Hematopoietic multipotent progenitor cell treated with erythropoietin and hydrocortisone succinate and interleukin-3 and kit ligand, for 8 days (in vitro differentiated cells): ENCODE measurements at regions not wholly inside any gene's neighbourhood (a gene's known extent, or its start where the extent isn't known, plus 50 kb on each side); places are given as distances from the start of the nearest gene placed in this dataset.

Experiments used
- DNase-seq: peaks from one replicate; pipeline ENCODE4 v3.0.0-alpha.2; 2015

DNA sequence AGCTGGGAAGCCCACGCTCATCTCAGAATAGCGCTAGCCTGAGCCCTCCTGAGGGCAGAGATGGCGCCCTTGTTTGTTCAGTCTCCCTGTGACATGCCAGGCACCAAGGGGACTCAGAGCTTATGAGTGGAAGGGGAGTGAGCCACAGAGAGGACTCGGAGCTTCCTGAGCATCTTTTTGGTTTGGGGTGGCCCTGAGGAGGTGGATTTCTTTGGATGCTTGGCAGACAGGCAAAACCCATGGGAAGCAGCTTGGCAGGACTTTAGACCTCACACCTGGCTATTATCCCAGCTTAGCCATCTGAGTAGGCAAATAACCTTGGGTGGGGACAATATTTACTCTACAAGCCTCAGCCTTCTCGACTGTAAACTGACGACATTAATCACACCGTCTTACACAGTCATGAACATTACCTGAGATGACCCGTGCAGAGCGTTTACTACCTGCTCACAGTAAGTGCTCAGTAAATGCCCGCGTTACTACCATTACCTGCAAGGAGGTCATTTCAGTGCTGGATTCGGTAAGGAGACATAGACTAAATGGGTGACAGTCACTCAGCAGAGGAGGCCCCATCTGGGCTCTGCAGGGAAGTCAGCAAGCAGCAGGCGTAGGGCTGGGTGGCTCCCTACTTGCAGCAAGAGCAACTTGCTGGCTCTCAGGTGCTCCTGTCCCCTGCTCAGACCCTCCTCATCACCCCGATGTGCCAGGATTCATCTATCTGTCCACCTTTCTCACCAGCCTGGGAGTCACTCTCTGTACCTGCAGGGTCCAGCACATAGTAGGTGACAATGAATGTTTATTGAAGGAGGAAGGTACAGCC, 54.9 kb downstream of the KLHDC7A start:
- DNase-seq: no peak

DNA sequence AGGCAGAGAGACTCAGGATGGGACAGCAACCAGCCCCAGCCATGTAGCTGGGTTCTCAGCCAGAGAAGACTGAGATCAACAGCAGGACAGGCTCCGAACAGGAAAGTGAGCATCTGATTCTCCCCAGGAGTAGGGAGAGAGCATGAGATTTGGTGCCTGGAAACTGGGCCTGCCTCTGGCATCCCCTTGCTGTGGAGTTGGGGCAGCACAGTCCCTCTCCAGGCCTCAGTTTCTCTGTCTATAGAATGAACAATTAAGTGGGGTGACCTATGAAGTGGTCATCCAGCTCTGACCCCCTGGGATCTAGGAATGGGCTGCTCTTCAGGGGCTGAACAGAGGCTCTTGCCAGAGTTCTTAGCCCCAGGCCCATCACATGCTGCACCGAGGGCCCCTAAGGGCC, 55.6 kb downstream of the KLHDC7A start:
- DNase-seq: no peak

DNA sequence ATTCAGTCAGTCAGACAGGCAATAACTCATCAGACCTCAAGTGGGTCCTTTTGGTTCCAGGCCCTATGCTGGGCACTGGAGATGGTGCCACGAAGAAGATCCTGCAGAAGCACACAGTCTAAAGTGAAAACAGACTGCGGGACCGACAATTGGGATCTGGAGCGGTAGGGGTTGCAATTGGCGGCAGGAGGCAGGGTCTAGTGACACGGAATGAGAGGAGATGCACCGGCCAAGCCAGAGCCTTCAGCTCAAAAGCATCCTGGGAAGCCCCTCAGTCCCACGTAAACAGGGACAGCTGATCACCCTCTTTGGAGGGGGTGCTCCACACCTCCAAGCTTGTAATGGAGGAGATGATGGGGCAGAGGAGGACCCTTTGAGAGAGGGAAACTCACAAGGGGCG, 56.2 kb downstream of the KLHDC7A start:
- DNase-seq: no peak

DNA sequence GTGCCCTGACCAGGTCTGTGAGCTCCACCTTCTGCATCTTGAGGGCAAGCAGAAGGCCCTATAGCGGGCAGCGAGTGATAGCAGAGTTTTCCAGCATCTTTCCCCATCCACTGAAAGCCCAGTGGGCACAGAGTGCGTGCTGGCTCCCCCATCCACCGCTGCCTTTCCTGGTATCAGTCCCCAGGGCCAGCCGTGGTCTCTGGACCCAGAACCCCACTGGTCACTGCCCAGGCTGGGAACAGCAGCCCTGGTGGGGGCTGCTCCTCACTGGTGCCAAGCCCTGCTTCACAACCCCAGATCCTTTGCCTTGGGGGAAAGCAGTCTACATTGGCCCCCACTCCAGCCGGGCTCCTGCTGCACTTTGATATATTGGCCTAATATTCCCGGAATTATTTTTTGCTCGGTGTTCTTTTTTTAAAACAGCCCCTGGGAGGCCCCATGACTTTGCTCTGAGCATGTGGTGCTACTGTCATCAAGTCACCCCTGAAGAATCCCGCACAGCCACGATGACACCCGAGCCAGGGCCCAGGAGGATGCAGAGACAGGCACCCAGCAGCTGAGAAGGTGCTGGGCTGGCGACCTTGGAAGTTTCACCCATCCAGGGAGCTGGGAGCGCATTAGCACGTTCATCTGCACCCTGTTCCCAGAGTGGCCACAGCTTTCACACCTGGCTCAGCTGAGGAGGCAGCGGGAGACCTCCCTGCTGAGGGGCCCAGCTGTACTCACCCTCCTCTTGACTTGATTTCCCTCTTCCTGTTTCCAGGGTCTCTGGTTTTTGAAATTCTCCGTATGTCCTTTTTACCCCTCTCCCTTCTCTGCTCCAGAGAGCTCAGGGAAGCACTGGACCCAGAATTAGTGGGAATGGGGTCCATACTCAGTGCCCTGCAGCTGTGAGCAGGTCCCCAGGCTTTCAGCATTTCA, 56.9 kb downstream of the KLHDC7A start:
- DNase-seq: no peak

DNA sequence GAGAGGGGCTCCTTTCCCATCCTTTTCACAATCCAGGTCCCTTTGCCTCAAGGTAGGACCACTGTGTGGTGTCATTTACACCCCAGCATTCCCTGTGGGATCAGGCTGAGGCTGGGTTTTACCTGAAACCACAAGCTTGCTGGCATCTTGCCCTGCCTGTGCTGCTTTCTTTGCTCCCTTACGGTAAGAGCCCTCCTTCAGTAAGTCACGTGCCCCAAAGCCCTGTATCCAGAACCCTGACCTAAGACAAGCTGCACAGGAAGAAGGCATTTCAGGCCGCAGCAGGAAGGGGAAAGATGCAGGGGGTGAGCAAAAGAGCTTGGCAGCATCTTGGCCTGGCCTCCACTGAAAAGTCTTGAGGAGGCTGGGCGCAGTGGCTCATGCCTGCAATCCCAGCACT, 58.4 kb downstream of the KLHDC7A start:
- DNase-seq: no peak

DNA sequence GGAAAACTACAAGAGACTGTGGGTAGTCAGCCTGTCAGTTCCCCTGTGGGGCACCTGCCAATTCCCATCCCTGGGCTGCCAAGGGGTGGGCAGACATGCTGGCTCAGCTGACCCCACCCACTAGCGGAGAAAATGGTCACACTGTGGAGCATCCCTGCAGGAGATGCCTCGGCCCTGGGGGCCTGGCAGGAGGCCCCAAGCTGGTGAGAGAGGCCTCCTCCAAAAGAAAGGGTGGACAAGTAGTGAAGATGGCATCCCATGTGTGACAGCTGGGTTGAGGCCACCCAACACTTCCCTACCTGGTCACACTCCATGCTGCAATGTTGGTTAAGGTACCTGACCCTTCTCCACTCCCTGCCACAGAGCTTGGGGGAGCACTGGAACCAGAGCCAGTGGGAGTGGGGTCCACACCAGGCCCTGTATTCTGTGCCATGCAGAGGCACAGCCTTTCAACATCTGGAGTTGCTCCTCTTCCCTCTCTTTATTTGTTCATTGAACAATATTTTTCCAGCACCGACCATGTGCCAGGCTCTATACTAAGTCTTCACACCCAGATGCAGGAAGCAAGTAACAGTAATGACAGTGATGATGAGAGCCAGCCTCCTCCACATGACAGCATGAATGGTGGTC, 59.5 kb downstream of the KLHDC7A start:
- DNase-seq: no peak

DNA sequence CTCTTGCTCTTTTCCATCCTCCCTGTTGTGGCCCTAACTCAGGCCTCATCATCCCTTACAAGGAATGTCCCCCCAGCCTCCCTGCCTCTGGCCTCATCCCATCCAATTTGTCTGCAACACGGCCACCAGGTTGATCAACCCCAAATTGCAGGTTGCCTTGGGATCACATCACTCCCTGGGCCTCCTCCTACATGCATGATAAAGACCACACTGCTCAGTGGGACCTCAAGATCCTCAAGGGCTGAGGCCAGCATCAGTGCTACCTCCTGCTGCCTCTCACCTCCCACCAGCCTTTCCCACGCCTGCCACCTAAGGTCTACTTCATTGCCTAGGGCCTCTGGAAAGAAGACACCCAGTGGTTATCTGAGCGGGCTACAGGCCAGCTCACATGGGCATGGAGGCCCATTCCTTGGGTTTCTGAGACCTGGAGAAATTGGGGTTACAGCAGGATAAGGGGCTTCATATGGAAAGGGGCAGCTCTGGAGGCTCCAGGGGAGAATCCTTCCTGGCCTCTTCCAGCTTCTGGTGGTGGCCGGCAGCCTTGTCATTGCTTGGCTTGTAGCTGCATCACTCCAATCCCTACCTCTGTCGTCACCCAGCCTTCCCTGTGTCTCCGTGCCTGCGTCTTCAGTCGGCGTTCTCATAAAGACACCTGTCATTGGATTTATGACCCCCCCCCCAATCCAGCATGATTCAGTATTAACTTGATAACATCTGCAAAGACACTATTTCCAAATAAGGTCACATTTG, 60.5 kb downstream of the KLHDC7A start:
- DNase-seq: no peak

DNA sequence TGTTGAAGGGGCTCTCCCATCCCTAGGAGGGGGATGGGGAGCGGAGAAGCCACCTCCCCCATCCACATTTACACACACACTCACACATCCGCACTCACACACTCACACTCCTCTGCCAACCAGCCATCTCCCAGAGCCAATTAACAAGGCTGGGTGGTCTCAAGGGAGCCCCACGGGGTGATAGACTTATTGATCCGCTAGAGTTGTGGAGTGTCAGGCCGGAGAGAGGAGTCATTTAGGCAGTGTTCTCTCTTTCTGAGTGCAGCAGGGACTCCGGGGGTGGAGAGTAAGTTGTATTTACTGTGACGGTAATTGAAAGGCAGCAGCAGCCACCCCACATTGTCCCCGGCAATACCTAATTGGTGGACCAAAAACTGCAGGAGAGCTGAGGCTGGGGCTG, 61.6 kb downstream of the KLHDC7A start:
- DNase-seq: no peak

DNA sequence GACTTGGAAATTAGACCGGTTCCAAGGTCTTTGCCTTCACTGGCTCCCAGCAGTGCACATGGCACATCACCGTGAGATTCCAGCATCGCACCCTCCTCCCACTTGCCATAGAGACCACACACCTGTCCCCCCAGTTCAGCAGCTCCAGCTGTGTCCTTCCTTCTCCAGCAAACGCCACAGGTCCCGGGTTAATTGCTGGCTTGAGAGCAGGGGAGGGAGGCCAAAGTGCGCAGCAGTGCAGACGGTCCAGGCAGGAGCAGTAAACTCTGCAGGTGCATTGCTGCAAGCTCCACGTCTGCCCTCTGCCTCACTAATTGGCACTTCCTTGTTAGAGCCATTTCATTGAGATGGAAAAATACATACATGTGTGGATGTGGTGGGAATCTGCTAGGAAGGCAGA, 65.3 kb downstream of the KLHDC7A start:
- DNase-seq: no peak

DNA sequence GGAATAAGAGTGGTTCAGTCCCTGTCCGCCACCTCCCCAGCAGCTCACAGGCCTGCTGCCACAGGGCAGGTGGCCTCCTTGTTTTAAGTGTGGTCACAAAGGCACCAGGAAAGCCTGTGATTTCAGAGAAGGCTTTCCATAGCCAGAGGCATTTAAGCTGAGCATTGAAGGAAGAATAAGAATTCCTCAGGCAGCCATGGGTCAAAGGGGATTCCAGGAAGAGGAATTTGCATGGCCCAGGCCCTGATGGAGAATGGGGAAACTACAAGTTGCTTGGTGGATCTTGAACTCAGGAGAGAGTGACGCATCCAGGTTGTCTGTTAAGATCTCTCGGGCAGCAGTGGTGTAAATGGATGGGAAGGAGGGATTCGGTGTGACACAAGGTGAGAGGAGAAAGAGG, 66.7 kb downstream of the KLHDC7A start:
- no peak for DNase-seq

DNA sequence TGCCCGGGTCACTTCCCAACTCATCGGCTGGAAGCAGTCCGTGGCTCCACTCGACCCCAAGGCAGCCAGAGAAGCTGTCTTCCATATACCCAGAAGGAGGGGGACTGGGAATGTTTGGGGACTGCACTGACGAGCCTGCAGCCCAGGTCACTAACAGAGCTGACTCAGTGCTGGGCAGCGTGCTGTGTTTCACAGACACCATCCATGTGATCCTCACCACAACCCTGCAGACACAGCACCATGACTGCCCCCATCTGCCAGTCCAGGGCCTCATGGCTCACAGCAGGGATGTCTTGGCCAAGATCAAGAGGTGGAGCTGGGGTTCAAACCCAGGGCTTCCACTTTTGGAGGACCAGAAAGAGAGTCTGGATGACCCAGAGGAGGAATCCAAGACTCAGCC, 67.9 kb downstream of the KLHDC7A start:
- no peak for DNase-seq

DNA sequence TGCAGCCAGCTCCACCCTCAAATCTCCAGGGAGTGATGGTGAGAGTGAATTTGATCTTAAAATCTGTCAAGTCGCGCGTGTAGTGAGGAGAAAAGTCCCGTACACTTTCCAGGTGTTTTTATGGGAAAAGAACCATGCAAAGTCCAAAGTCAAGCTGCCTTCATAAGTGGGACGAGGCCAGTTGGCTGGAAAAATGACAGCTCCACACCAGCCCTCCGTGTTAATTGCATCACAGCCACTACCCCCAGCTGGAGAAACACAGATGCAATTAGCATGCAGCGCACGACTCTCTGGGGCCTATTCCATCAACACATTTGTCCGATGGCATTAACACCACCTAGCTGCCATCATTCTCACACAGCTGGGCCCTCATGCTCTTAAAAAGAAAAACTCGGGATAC, 68.4 kb downstream of the KLHDC7A start:
- DNase-seq: no peak

DNA sequence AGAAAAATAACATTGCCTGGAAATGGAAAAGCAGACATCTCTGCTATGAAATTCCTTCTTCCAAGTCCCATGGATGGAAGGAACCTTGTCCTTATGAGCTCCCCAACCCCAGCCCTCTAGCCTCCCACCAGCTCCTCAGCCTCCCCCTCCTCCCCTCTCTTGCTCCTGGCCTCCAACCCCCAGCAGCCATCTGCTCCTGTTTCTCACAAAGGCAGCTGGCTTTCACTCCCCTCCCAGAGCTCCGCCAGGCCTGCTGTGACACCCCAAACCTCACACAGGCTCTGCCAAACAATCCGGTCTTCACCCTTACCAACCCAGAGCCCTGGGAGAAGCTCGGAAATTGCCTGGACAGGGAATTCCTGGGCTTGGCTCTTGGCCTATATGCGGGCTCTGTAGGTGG, 69.2 kb downstream of the KLHDC7A start:
- DNase-seq: no peak

DNA sequence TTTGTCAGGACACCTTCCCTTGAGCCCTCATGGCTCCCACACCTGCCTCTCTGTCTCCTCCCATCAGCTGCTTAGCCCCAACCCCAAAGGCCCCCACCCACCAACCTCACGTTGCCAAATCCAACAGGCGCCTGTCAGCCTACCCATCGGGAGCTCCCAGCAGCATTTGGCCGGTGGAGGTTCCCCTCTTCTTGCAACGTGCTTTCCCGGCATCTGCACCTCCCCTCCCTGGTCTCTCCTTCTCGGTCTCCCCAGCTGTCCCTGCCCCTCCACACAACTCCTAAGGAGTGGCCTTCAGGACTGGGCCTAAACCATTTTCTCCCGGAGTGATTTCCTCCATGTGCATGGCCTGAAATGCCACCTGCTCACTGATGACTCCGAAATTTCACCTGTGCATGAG, 71.9 kb downstream of the KLHDC7A start:
- DNase-seq: no peak

DNA sequence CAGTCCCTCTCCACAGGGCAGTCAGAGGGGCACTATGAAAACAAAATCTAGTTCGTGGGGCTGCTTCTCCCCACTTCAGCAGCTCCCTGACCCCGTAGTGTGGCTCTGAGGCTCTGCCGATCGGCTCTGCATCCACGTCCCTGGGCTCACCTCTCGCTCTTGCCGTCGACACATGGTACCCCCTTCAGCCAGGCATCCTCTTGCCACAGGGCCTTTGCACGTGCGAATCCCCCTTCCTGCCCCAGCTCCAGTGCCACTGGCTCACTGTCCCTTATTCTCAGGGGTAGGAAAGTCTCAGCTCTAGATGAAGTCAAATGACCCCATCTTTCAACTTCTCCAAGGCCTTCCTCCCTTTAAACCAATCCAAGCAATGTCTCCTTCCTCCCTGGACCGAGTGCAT, 72.7 kb downstream of the KLHDC7A start:
- no peak for DNase-seq

DNA sequence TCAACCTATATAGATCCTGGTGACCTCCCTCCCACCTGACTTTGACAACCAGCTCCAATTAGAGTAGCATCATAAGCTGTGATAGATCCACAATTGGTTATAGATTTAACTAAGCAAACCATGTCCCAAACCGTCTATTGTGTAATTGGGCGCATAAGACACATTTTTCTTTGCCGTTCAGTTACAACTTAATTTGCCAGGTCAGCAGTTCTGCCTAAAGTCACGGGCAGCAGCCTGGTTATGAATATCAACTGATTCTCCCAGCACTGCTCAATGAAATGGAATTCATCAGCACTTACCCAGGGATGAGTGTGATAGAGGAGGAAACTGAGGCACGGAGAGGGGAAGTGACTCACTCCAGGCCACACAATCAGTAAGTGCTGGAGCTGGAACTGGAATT, 73.4 kb downstream of the KLHDC7A start:
- DNase-seq: no peak

DNA sequence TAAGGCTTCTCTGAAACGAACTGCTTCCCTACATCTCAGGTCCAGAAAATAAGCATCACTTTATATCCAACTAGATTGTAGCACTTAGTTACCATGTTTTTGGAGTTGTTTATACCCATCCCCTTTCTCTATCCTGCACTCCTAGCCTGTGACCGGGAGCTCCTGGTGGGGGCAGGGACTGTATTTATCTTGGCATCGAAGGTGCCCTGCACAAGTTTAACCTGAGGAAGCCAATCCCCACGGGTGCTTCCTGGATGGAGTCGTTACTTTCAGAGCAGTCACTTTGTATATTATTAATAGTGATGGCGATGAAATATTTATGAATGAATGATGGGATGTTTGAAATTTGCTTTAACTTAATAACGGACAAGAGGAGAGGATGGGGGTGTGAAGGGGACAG, 73.9 kb downstream of the KLHDC7A start:
- DNase-seq: no peak

DNA sequence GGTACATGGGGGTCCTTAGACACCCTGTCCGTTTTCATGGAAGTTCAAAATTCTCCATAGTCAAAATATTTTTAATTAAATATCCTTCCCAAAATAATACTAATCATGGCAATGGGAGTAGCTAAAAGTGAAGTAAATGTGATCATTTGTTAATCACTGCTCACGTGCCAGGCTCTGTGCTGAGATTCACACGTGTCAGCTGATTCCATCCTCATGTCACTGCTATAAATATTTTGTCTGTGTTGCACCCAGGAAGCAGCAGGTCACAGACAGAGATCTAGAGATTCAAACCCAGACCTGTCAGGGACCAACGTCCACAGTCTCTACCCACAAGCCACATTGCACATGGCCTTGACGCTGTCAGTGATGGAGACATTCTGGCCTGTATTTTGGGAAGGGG, 74.3 kb downstream of the KLHDC7A start:
- DNase-seq: no peak

DNA sequence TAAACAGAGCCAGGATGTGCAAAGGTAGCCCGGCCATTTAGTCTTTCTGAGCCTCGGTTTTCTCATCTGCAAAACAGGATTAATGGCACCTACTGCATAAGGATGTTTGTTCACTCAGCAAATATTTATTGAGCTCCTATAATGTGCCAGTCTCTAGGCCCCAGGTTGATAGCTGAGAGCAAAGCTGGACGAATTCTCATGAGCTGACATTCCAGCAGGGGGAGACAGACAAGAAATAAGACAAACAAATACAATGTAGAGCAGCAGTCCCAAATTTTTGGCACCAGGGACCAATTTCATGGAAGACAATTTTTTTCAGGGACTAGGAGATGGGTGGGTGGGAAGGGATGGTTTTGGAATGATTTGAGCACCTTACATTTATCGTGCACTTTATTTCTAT, 74.3 kb upstream of the PAX7 start:
- DNase-seq: peak; percentile 38

DNA sequence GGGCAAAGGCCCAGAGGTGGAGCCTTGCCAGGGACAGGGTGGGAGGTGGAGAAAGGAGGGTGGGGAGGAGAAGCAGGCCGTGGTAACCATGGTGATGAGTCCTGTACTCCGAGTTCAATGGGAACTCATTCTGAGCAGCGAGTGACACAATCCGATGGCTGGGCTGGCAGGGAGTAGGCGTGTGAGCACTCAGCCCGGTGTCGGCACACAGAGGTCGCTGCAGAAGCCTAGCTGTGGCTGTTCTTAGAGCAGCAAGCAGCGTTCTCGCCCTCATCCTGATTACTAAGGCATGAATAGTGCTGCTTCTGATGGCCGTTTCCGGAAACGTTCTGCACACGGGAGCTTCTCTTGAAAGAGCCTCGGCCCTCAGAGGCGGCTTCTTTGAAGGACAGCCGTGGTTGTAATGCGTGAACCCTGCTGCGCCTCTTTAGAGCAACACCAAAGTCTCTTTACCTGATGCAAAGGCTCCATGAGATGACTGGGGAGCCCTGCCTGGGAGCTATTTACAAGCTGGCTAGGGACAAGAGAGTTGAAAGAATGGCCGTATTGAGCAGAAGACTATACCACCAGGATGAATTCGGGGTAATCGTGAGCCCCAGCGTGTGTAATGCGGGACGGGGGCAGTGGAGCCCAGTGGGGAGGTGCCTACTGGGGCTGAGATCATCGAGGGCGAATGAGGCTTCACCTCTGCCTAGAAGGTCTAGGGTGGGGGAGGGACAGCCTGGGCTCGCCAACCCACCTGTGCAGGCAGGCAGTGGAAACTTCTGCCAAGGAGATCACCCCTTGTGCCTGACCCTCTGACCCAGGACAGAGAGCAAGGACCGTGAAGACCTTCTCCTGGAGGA, 72.8 kb upstream of the PAX7 start:
- no peak for DNase-seq

DNA sequence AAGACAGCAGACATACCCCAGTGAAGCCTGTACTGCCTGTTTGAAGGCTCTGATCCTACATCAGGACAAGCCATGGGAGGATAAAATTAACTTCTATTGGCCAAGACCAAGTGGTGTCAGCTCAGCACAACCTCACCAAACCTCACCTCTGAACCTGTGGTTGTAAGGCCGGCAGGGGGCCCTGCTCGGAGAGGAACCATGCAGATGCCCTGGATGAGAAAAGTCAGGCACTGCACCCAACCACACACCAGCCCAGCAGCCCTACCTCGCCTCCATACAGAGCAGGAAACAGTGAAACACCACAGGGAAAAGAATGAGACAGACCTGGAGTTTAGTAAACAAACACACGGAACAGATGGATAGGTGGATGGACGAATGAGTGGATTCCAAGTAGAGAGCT, 70.0 kb upstream of the PAX7 start:
- DNase-seq: no peak

DNA sequence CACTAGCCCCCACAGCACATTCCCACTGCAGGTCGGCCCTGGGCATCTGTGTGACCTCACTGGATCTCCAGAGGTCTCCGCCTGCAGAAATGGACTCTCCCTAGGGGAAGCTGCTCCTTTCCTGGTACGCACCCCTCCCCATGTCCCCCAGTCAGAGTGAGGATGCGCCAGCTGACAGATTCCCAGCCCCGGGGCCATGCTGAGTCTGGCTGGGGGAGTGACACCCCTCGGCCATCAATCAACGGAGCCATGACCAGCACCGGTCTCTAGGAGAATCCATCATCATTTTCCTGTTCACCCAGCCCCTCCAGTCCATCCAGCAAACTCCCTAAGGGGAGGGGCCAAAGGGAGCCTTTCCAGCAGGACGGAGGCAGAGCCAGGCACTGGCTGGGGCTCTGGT, 68.7 kb upstream of the PAX7 start:
- no peak for DNase-seq
